Fibroblast of mammary gland (primary cell): ENCODE measurements at regions not wholly inside any gene's neighbourhood (a gene's known extent, or its start where the extent isn't known, plus 50 kb on each side); places are given as distances from the start of the nearest gene placed in this dataset.

ENCODE experiments used
- DNase-seq: peaks from one replicate; pipeline ENCODE4 v3.0.0-alpha.2; 2010; ENCODE audit warnings: low read depth
- H3K4me3 ChIP-seq: 2 replicates; pipeline ENCODE4 v1.5.1; 2011; ENCODE audit warnings: low read depth, mild to moderate bottlenecking, low read length, moderate library complexity; ENCODE audit not compliant: control insufficient read depth
- CTCF ChIP-seq: conservative IDR thresholded peaks from 2 replicates; pipeline ENCODE4 v1.5.1; 2011; ENCODE audit warnings: low read depth, low read length, inconsistent platforms; ENCODE audit not compliant: control insufficient read depth, insufficient read depth

- no peak for DNase-seq
- no peak for TF ChIP-seq CTCF
- no peak overlapping the region for H3K4me3 ChIP-seq
Measured at GRCh38 chr3:167120828-167121227, 259.3 kb downstream of the ZBBX start.

- H3K4me3 ChIP-seq: no peak overlapping the region
- TF ChIP-seq CTCF: no peak
Measured at GRCh38 chr3:167116120-167116922, 263.8 kb downstream of the ZBBX start.

GRCh38 chr3:167115331-167115934 lies 264.7 kb downstream of the ZBBX start:
- no peak overlapping the region for H3K4me3 ChIP-seq
- no peak for TF ChIP-seq CTCF
- DNase-seq: no peak

More at GRCh38 chr3:167116120-167116922, 263.8 kb downstream of the ZBBX start:
- no peak for DNase-seq

GRCh38 chr3:167114619-167115018 lies 265.5 kb downstream of the ZBBX start:
- DNase-seq: no peak
- no peak for TF ChIP-seq CTCF
- H3K4me3 ChIP-seq: no peak overlapping the region

- TF ChIP-seq CTCF: no peak
- H3K4me3 ChIP-seq: no peak overlapping the region
- no peak for DNase-seq
Measured at GRCh38 chr3:167113035-167113830, 266.9 kb downstream of the ZBBX start.

GRCh38 chr3:167110901-167111300 lies 269.2 kb downstream of the ZBBX start:
- no peak overlapping the region for H3K4me3 ChIP-seq
- DNase-seq: peak; percentile 53
- no peak for TF ChIP-seq CTCF
